KMS-11 (cell line): ENCODE measurements at regions not wholly inside any gene's neighbourhood (a gene's known extent, or its start where the extent isn't known, plus 50 kb on each side); places are given as distances from the start of the nearest gene placed in this dataset.
"Not testable (repeated sequence)": the region's sequence is repeated elsewhere in the genome, so short reads cannot be mapped to it uniquely, and the experiment has no call there.

Source experiments
- H2AFZ ChIP-seq: fragments of 200-600 bp; sonication (generic); 2 replicates; pipeline ENCODE4 v1.6.1; 2016; ENCODE audit warnings: antibody characterized with exemption, mixed run types, low read depth
- H3K27ac ChIP-seq: fragments of 200-600 bp; sonication (generic); 2 replicates; pipeline ENCODE4 v1.6.1; 2016; ENCODE audit warnings: mild to moderate bottlenecking, mixed run types
- H3K27me3 ChIP-seq: fragments of 200-600 bp; sonication (generic); 2 replicates; pipeline ENCODE4 v1.6.1; 2017; ENCODE audit warnings: mild to moderate bottlenecking, low read depth, mixed run types, moderate library complexity; ENCODE audit not compliant: insufficient read depth
- H3K36me3 ChIP-seq: fragments of 200-600 bp; sonication (generic); 2 replicates; pipeline ENCODE4 v1.6.1; 2017; ENCODE audit warnings: mild to moderate bottlenecking, mixed run types; ENCODE audit not compliant: insufficient read depth
- H3K4me1 ChIP-seq: fragments of 200-600 bp; sonication (generic); 2 replicates; pipeline ENCODE4 v1.6.1; 2016; ENCODE audit warnings: mild to moderate bottlenecking, low read depth, mixed run types; ENCODE audit not compliant: poor library complexity, severe bottlenecking
- H3K4me2 ChIP-seq: fragments of 200-600 bp; sonication (generic); 2 replicates; pipeline ENCODE4 v1.7.0; 2016; ENCODE audit warnings: mild to moderate bottlenecking, mixed run types
- H3K4me3 ChIP-seq: fragments of 200-600 bp; sonication (generic); IDR thresholded peaks from 2 replicates; pipeline ENCODE4 v1.6.1; 2017; ENCODE audit warnings: low read depth, low read length, mixed read lengths; ENCODE audit not compliant: insufficient read depth
- H3K79me2 ChIP-seq: fragments of 200-600 bp; sonication (generic); 2 replicates; pipeline ENCODE4 v1.6.1; 2016; ENCODE audit warnings: low read depth, mixed run types; ENCODE audit not compliant: insufficient read depth
- H3K9ac ChIP-seq: fragments of 200-600 bp; sonication (generic); 2 replicates; pipeline ENCODE4 v1.6.1; 2016; ENCODE audit warnings: mild to moderate bottlenecking, mixed run types
- H4K20me1 ChIP-seq: fragments of 200-600 bp; sonication (generic); 2 replicates; pipeline ENCODE4 v1.6.1; 2016; ENCODE audit warnings: mild to moderate bottlenecking, mixed run types; ENCODE audit not compliant: insufficient read depth
- CTCF ChIP-seq: fragments of 200-600 bp; sonication (generic); conservative IDR thresholded peaks from 2 replicates; pipeline ENCODE4 v1.6.1; 2017; ENCODE audit warnings: low read depth, mild to moderate bottlenecking, antibody characterized with exemption, low read length, moderate library complexity, mixed read lengths

GRCh38 chr12:105658389-105658788 lies 327.9 kb downstream of the C12orf75 start:
- H3K79me2 ChIP-seq = no peaks in the 10 kb centered on the region
- H3K4me2 ChIP-seq = no peak overlapping the region
- TF ChIP-seq CTCF = no peak
- no peak overlapping the region for H3K27ac ChIP-seq
- no peaks in the 10 kb centered on the region for H3K4me1 ChIP-seq
- H3K27me3 ChIP-seq = no peaks in the 10 kb centered on the region
- H2AFZ ChIP-seq = no peak overlapping the region
- no peak overlapping the region for H3K4me3 ChIP-seq
- H3K36me3 ChIP-seq = no peaks in the 10 kb centered on the region
- H3K9ac ChIP-seq = no peak overlapping the region
- H4K20me1 ChIP-seq = no peaks in the 10 kb centered on the region

- Histone ChIP-seq H3K4me1 (no peaks in the 10 kb centered on the region), H3K36me3 (no peaks in the 10 kb centered on the region), H3K9ac (no peak overlapping the region), H2AFZ (no peak overlapping the region), H3K27ac (no peak overlapping the region), H3K79me2 (no peaks in the 10 kb centered on the region), H3K4me2 (no peak overlapping the region), H3K27me3 (no peaks in the 10 kb centered on the region), H4K20me1 (no peaks in the 10 kb centered on the region), H3K4me3 (no peak overlapping the region)
- no peak for TF ChIP-seq CTCF
These were observed 329.0 kb downstream of the C12orf75 start for GRCh38 chr12:105659355-105660075.

DNA sequence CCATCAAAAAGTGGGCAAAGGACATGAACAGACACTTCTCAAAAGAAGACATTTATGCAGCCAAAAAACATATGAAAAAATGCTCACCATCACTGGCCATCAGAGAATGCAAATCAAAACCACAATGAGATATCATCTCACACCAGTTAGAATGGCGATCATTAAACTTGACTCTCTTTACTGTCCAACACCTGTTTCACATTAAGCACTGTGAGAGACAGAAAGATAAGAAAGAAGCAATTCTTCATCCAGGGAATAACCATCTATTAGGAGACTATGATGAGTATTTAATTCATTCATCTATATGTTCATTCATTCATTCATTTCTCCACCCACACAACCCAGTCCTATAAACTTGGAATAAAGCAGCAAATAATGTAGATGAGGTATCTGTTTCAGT lies 334.3 kb downstream of the C12orf75 start:
- H2AFZ ChIP-seq, H3K27me3 ChIP-seq, H3K4me3 ChIP-seq, H3K27ac ChIP-seq, H4K20me1 ChIP-seq, H3K36me3 ChIP-seq, H3K9ac ChIP-seq, H3K4me1 ChIP-seq, H3K79me2 ChIP-seq, H3K4me2 ChIP-seq: not testable (repeated sequence)

DNA sequence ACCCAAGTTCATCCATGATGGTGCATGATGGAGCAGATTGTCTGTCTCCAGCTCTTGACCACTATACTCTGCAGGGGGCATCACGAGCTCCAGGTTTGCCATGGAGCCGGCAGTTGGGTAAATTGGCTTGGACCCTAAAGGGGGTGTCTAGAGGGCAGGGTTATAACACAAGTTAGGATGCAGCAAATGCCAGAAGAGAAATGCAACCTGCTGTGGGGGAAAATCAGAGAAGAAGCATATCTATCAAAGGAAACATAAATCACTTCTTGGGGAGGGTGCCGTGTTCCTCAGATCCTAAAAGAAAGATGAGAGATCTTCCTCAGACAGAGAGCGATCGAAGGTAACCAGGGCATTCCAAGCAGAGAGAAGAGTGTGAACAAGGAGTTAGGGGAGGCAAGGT lies 334.9 kb downstream of the C12orf75 start:
- Histone ChIP-seq H3K27me3 (no peaks in the 10 kb centered on the region), H3K9ac (no peak overlapping the region), H3K36me3 (no peaks in the 10 kb centered on the region), H3K4me1 (no peaks in the 10 kb centered on the region), H3K27ac (no peak overlapping the region), H3K4me2 (no peak overlapping the region), H2AFZ (no peak overlapping the region), H4K20me1 (no peaks in the 10 kb centered on the region), H3K4me3 (no peak overlapping the region), H3K79me2 (no peaks in the 10 kb centered on the region)
- TF ChIP-seq CTCF = no peak

GRCh38 chr12:105667973-105668743 lies 337.7 kb downstream of the C12orf75 start:
- Histone ChIP-seq H3K4me2 (no peak overlapping the region), H2AFZ (no peak overlapping the region), H4K20me1 (no peaks in the 10 kb centered on the region), H3K9ac (no peak overlapping the region), H3K4me3 (no peak overlapping the region), H3K27ac (no peak overlapping the region), H3K27me3 (no peaks in the 10 kb centered on the region), H3K36me3 (no peaks in the 10 kb centered on the region), H3K79me2 (no peaks in the 10 kb centered on the region), H3K4me1 (no peaks in the 10 kb centered on the region)
- no peak for TF ChIP-seq CTCF
